Astrocyte (in vitro differentiated cells and primary cell): ENCODE measurements at regions not wholly inside any gene's neighbourhood (a gene's known extent, or its start where the extent isn't known, plus 50 kb on each side); places are given as distances from the start of the nearest gene placed in this dataset.

ENCODE experiments used
- DNase-seq: peaks from one replicate; pipeline ENCODE4 v3.0.0-alpha.2; 2010; ENCODE audit warnings: low read depth
- FAIRE-seq: peaks from 2 replicates; lab custom pipeline; 2011; peaks lifted over from hg19 to GRCh38; lab: Jason Lieb, UNC
- H2AFZ ChIP-seq: 2 replicates; pipeline ENCODE4 v1.6.0; 2012; ENCODE audit warnings: low read depth, low read length, inconsistent platforms
- H3K27ac ChIP-seq: 2 replicates; pipeline ENCODE4 v1.5.1; 2011; ENCODE audit warnings: low read depth, low read length, inconsistent platforms
- H3K27me3 ChIP-seq: 2 replicates; pipeline ENCODE4 v1.6.0; 2011; ENCODE audit warnings: low read length, inconsistent platforms; ENCODE audit not compliant: insufficient read depth
- H3K36me3 ChIP-seq: 2 replicates; pipeline ENCODE4 v1.5.1; 2011; ENCODE audit warnings: low read length, inconsistent platforms; ENCODE audit not compliant: insufficient read depth
- H3K4me1 ChIP-seq: 2 replicates; pipeline ENCODE4 v1.5.1; 2011; ENCODE audit warnings: low read length, inconsistent platforms; ENCODE audit not compliant: insufficient read depth
- H3K4me2 ChIP-seq: 2 replicates; pipeline ENCODE4 v1.6.0; 2012; ENCODE audit warnings: low read length, inconsistent platforms
- H3K4me3 ChIP-seq: 2 replicates; pipeline ENCODE4 v1.5.1; 2011; ENCODE audit warnings: low read depth, mild to moderate bottlenecking, low read length, inconsistent platforms; ENCODE audit not compliant: insufficient read depth
- H3K79me2 ChIP-seq: 2 replicates; pipeline ENCODE4 v1.6.0; 2012; ENCODE audit warnings: mild to moderate bottlenecking, low read length, inconsistent platforms; ENCODE audit not compliant: insufficient read depth
- H3K9ac ChIP-seq: 2 replicates; pipeline ENCODE4 v1.6.0; 2012; ENCODE audit warnings: mild to moderate bottlenecking, low read length, inconsistent platforms
- H3K9me3 ChIP-seq: 2 replicates; pipeline ENCODE4 v1.5.1; 2012; ENCODE audit warnings: low read depth, mild to moderate bottlenecking, low read length, inconsistent platforms; ENCODE audit not compliant: insufficient read depth
- H4K20me1 ChIP-seq: 2 replicates; pipeline ENCODE4 v1.6.0; 2012; ENCODE audit warnings: low read length, inconsistent platforms; ENCODE audit not compliant: insufficient read depth
- H3K27ac Mint-ChIP-seq: one replicate; pipeline ENCODE4 v1.8.0; 2021; ENCODE audit warnings: mild to moderate bottlenecking, mixed read lengths; ENCODE audit not compliant: unreplicated experiment
- H3K27me3 Mint-ChIP-seq: one replicate; pipeline ENCODE4 v1.8.0; 2021; ENCODE audit warnings: low read depth, mixed read lengths; ENCODE audit not compliant: unreplicated experiment
- H3K36me3 Mint-ChIP-seq: one replicate; pipeline ENCODE4 v1.8.0; 2021; ENCODE audit warnings: low read depth, mixed read lengths; ENCODE audit not compliant: unreplicated experiment
- H3K4me1 Mint-ChIP-seq: one replicate; pipeline ENCODE4 v1.8.0; 2021; ENCODE audit warnings: low read depth, mixed read lengths; ENCODE audit not compliant: unreplicated experiment
- H3K4me3 Mint-ChIP-seq: one replicate; pipeline ENCODE4 v1.8.0; 2021; ENCODE audit warnings: mild to moderate bottlenecking, moderate library complexity, mixed read lengths; ENCODE audit not compliant: unreplicated experiment
- H3K9me3 Mint-ChIP-seq: one replicate; pipeline ENCODE4 v1.8.0; 2021; ENCODE audit warnings: mild to moderate bottlenecking, mixed read lengths; ENCODE audit not compliant: unreplicated experiment
- CTCF ChIP-seq: IDR thresholded peaks from 2 replicates; pipeline ENCODE4 v1.5.1; 2011; ENCODE audit warnings: low read depth, mild to moderate bottlenecking, inconsistent platforms, low read length, moderate library complexity; ENCODE audit not compliant: insufficient read depth
- EZH2 ChIP-seq: IDR thresholded peaks from 2 replicates; pipeline ENCODE4 v1.6.1; 2012; ENCODE audit warnings: mild to moderate bottlenecking, low read length, inconsistent platforms; ENCODE audit not compliant: insufficient read depth

GRCh38 chr3:64311424-64312061 lies 86.3 kb upstream of the PRICKLE2 start:
- H3K9ac ChIP-seq: no peak overlapping the region

GRCh38 chr3:64308931-64309330 lies 83.7 kb upstream of the PRICKLE2 start:
- Histone ChIP-seq H2AFZ (no peak overlapping the region), H3K27ac (no peak overlapping the region), H3K9me3 (no peaks in the 10 kb centered on the region), H3K79me2 (no peaks in the 10 kb centered on the region), H3K36me3 (no peaks in the 10 kb centered on the region), H4K20me1 (no peaks in the 10 kb centered on the region), H3K4me1 (peaks cover 7% of the 10 kb centered on the region), H3K4me2 (no peak overlapping the region), H3K4me3 (no peak overlapping the region), H3K27me3 (no peaks in the 10 kb centered on the region), H3K9ac (no peak overlapping the region)
- Mint-ChIP-seq H3K36me3 (no peaks in the 10 kb centered on the region), H3K4me3 (no peak overlapping the region), H3K27me3 (no peaks in the 10 kb centered on the region), H3K27ac (no peak overlapping the region), H3K9me3 (no peaks in the 10 kb centered on the region), H3K4me1 (peaks cover 19% of the 10 kb centered on the region)
- no peak for DNase-seq
- TF ChIP-seq EZH2: no peak
- no peak for TF ChIP-seq CTCF
- no peak for FAIRE-seq

More at GRCh38 chr3:64311424-64312061, 86.3 kb upstream of the PRICKLE2 start:
- Mint-ChIP-seq H3K36me3 (no peaks in the 10 kb centered on the region), H3K27me3 (no peaks in the 10 kb centered on the region), H3K27ac (peak overlapping the region; percentile 30), H3K4me1 (peaks cover 13% of the 10 kb centered on the region), H3K4me3 (peak overlapping the region; percentile 9), H3K9me3 (no peaks in the 10 kb centered on the region)
- TF ChIP-seq CTCF: no peak
- no peak for TF ChIP-seq EZH2
- Histone ChIP-seq H2AFZ (peak overlapping the region; percentile 5), H3K79me2 (no peaks in the 10 kb centered on the region), H3K4me1 (peaks cover 9% of the 10 kb centered on the region), H3K9me3 (no peaks in the 10 kb centered on the region), H4K20me1 (no peaks in the 10 kb centered on the region), H3K4me2 (peak overlapping the region; percentile 21), H3K36me3 (no peaks in the 10 kb centered on the region), H3K4me3 (no peak overlapping the region), H3K27me3 (no peaks in the 10 kb centered on the region), H3K27ac (no peak overlapping the region)
- no peak for DNase-seq
- FAIRE-seq: no peak

- H3K9me3 ChIP-seq: no peaks in the 10 kb centered on the region
- TF ChIP-seq CTCF (no peak), EZH2 (no peak)
- no peak overlapping the region for H2AFZ ChIP-seq
- no peaks in the 10 kb centered on the region for H3K27me3 ChIP-seq
- FAIRE-seq (no peak), DNase-seq (no peak)
- no peak overlapping the region for H3K4me2 ChIP-seq
- H3K27me3 Mint-ChIP-seq: no peaks in the 10 kb centered on the region
- H3K4me1 Mint-ChIP-seq: peaks cover 22% of the 10 kb centered on the region
- no peak overlapping the region for H3K27ac ChIP-seq
- peaks cover 6% of the 10 kb centered on the region for H3K36me3 Mint-ChIP-seq
- H3K9me3 Mint-ChIP-seq: no peaks in the 10 kb centered on the region
- H3K4me1 ChIP-seq: peaks cover 6% of the 10 kb centered on the region
- H3K4me3 ChIP-seq: no peak overlapping the region
- H4K20me1 ChIP-seq: no peaks in the 10 kb centered on the region
- H3K27ac Mint-ChIP-seq: peak overlapping the region; percentile 15
- H3K4me3 Mint-ChIP-seq: no peak overlapping the region
- no peaks in the 10 kb centered on the region for H3K79me2 ChIP-seq
- H3K9ac ChIP-seq: no peak overlapping the region
- H3K36me3 ChIP-seq: no peaks in the 10 kb centered on the region
Observed at GRCh38 chr3:64306745-64307144, 81.5 kb upstream of the PRICKLE2 start.
